Stimulated activated CD8-positive, alpha-beta memory T cell treated with anti-CD3 and anti-CD28 coated beads, Interleukin-4, amount 100 ng/mL, for 1 hour (primary cell): ENCODE measurements at regions not wholly inside any gene's neighbourhood (a gene's known extent, or its start where the extent isn't known, plus 50 kb on each side); places are given as distances from the start of the nearest gene placed in this dataset.

Source experiments
- DNase-seq, 2 donors: peaks; one replicate each; pipeline ENCODE4 v3.0.0-alpha.2; 2020; ENCODE audit warnings: low read depth in 2 of 2, low spot score in 1 of 2

GRCh38 chr4:124483048-124483906 is 229.3 kb downstream of the ANKRD50 start:
- DNase-seq: no peak

- DNase-seq: no peak
Observed at GRCh38 chr4:124484008-124484407, 228.5 kb downstream of the ANKRD50 start.

GRCh38 chr4:124484940-124485339 is 227.6 kb downstream of the ANKRD50 start:
- no peak for DNase-seq

- no peak for DNase-seq
Observed at GRCh38 chr4:124486423-124486822, 226.1 kb downstream of the ANKRD50 start.

GRCh38 chr4:124487651-124488050 is 224.9 kb downstream of the ANKRD50 start:
- no peak for DNase-seq

- DNase-seq: no peak
Observed at GRCh38 chr4:124491361-124492145, 221.0 kb downstream of the ANKRD50 start.

- no peak for DNase-seq
Observed at GRCh38 chr4:124499261-124499660, 213.3 kb downstream of the ANKRD50 start.

GRCh38 chr4:124501576-124501975 is 211.0 kb downstream of the ANKRD50 start:
- DNase-seq: no peak

GRCh38 chr4:124504431-124504830 is 208.1 kb downstream of the ANKRD50 start:
- DNase-seq: no peak

GRCh38 chr4:124505211-124505610 is 207.3 kb downstream of the ANKRD50 start:
- DNase-seq: no peak

- no peak for DNase-seq
Observed at GRCh38 chr4:124509151-124509550, 203.4 kb downstream of the ANKRD50 start.

- no peak for DNase-seq
Observed at GRCh38 chr4:124514588-124514987, 197.9 kb downstream of the ANKRD50 start.

- DNase-seq: no peak
Observed at GRCh38 chr4:124515591-124515990, 196.9 kb downstream of the ANKRD50 start.

- DNase-seq: no peak
Observed at GRCh38 chr4:124519196-124519595, 193.3 kb downstream of the ANKRD50 start.

- no peak for DNase-seq
Observed at GRCh38 chr4:124523816-124524215, 188.7 kb downstream of the ANKRD50 start.

GRCh38 chr4:124525524-124525923 is 187.0 kb downstream of the ANKRD50 start:
- no peak for DNase-seq

GRCh38 chr4:124526331-124526730 is 186.2 kb downstream of the ANKRD50 start:
- no peak for DNase-seq

GRCh38 chr4:124526769-124527168 is 185.8 kb downstream of the ANKRD50 start:
- DNase-seq: no peak

- no peak for DNase-seq
Observed at GRCh38 chr4:124527364-124527763, 185.2 kb downstream of the ANKRD50 start.

- DNase-seq: no peak
Observed at GRCh38 chr4:124529131-124529530, 183.4 kb downstream of the ANKRD50 start.

- no peak for DNase-seq
Observed at GRCh38 chr4:124530464-124531077, 182.0 kb downstream of the ANKRD50 start.

- DNase-seq: no peak
Observed at GRCh38 chr4:124534131-124534530, 178.4 kb downstream of the ANKRD50 start.
